A549 (cell line): ENCODE measurements at regions not wholly inside any gene's neighbourhood (a gene's known extent, or its start where the extent isn't known, plus 50 kb on each side); places are given as distances from the start of the nearest gene placed in this dataset.

ENCODE experiments used
- ATAC-seq, 2 experiments: fragments of 200-7000 bp in 1 of 2; fragments of >200 bp in 1 of 2; cut with Nextera tagmentation in 1 of 2; cut with Tn5 transposase in 1 of 2; 3 replicates each; pipeline versions ENCODE4 v1.8.0 to v1.9.1; 2018 to 2020; ENCODE audit warnings: mild to moderate bottlenecking in 1 of 2, moderate library complexity in 1 of 2
- CTCF ChIA-PET: fragments of 300-600 bp; sonication (Branson Sonifier 250); formaldehyde crosslinking; extraction: SDS; loops from one replicate; lab custom pipeline; 2021; ENCODE audit warnings: antibody characterized with exemption, inconsistent platforms; lab: Yijun Ruan, JAX
- POLR2A ChIA-PET: fragments of 350-600 bp; formaldehyde crosslinking; extraction: SDS; loops from one replicate; lab custom pipeline; 2021; ENCODE audit warnings: antibody characterized with exemption, inconsistent platforms; lab: Yijun Ruan, JAX
- DNase-seq, 2 experiments: peaks; one replicate each; pipeline versions ENCODE4 v3.0.0 to v3.0.0-alpha.2; 2011 to 2016; ENCODE audit warnings: low read depth in 1 of 2, low spot score in 1 of 2
- FAIRE-seq: peaks from 2 replicates; lab custom pipeline; 2011; peaks lifted over from hg19 to GRCh38; lab: Jason Lieb, UNC
- H3K27ac ChIP-seq, 2 experiments: fragments of >200 bp; sonication (Bioruptor Twin); formaldehyde crosslinking; 3 replicates each; pipeline ENCODE4 v1.5.1; 2016 to 2017
- H3K4me1 ChIP-seq: fragments of >200 bp; sonication (Bioruptor Twin); formaldehyde crosslinking; 3 replicates; pipeline ENCODE4 v1.6.1; 2016
- H3K4me2 ChIP-seq: fragments of >200 bp; sonication (Bioruptor Twin); formaldehyde crosslinking; 3 replicates; pipeline ENCODE4 v1.6.1; 2016
- H3K4me3 ChIP-seq: fragments of >200 bp; sonication (Bioruptor Twin); formaldehyde crosslinking; 3 replicates; pipeline ENCODE4 v1.5.1; 2016
- H3K9me3 ChIP-seq: fragments of >200 bp; sonication (Bioruptor Twin); formaldehyde crosslinking; 3 replicates; pipeline ENCODE4 v1.6.1; 2016
- BHLHE40 ChIP-seq: IDR thresholded peaks from 2 replicates; pipeline ENCODE4 v1.6.1; 2012; ENCODE audit warnings: low read depth, low read length, inconsistent platforms
- CBX2 ChIP-seq: fragments of 200-600 bp; sonication (generic); IDR thresholded peaks from 2 replicates; pipeline ENCODE4 v1.6.1; 2016; ENCODE audit warnings: low read depth, mild to moderate bottlenecking, borderline replicate concordance
- CHD4 ChIP-seq: fragments of 200-600 bp; sonication (generic); IDR thresholded peaks from 2 replicates; pipeline ENCODE4 v1.6.1; 2016; ENCODE audit warnings: antibody characterized with exemption, mild to moderate bottlenecking, borderline replicate concordance
- CTCF ChIP-seq: fragments of >200 bp; sonication (Bioruptor Twin); formaldehyde crosslinking; IDR thresholded peaks from 3 replicates; pipeline ENCODE4 v1.5.1; 2016
- E2F6 ChIP-seq: IDR thresholded peaks from 2 replicates; pipeline ENCODE4 v1.6.1; 2012; ENCODE audit warnings: low read depth, borderline replicate concordance
- FOSB ChIP-seq: fragments of 250-450 bp; sonication (Bioruptor Pico); IDR thresholded peaks from 2 replicates; pipeline ENCODE4 v1.5.0; 2020; ENCODE audit warnings: mild to moderate bottlenecking, moderate library complexity
- FOXS1 ChIP-seq: fragments of 250-450 bp; sonication (Bioruptor Pico); IDR thresholded peaks from 2 replicates; pipeline ENCODE4 v1.5.0; 2020; ENCODE audit warnings: mild to moderate bottlenecking, moderate library complexity
- GATA3 ChIP-seq: IDR thresholded peaks from 2 replicates; pipeline ENCODE4 v1.6.1; 2012; ENCODE audit warnings: borderline replicate concordance
- HDAC2 ChIP-seq: fragments of 200-600 bp; sonication (generic); IDR thresholded peaks from 2 replicates; pipeline ENCODE4 v1.6.1; 2016
- JUNB ChIP-seq: fragments of >200 bp; sonication (Bioruptor Twin); formaldehyde crosslinking; IDR thresholded peaks from 2 replicates; pipeline ENCODE4 v1.6.1; 2016
- KDM1A ChIP-seq: fragments of 200-600 bp; sonication (generic); IDR thresholded peaks from 2 replicates; pipeline ENCODE4 v1.6.1; 2016; ENCODE audit warnings: low read depth, mild to moderate bottlenecking
- KDM5A ChIP-seq: fragments of 200-600 bp; sonication (generic); IDR thresholded peaks from 2 replicates; pipeline ENCODE4 v1.6.1; 2016; ENCODE audit warnings: antibody characterized with exemption, mild to moderate bottlenecking
- MAFK ChIP-seq: fragments of 450-650 bp; IDR thresholded peaks from 2 replicates; pipeline ENCODE4 v1.6.1; 2014; ENCODE audit not compliant: partially characterized antibody
- PBX3 ChIP-seq: IDR thresholded peaks from 2 replicates; pipeline ENCODE4 v1.6.1; 2012
- RAD21 ChIP-seq, 2 experiments: fragments of >200 bp in 1 of 2; sonication (Bioruptor Twin) in 1 of 2; formaldehyde crosslinking in 1 of 2; IDR thresholded peaks in 1 of 2; conservative IDR thresholded peaks in 1 of 2; 2 replicates in 1 of 2; 3 replicates in 1 of 2; pipeline ENCODE4 v1.6.1; 2012 to 2018; ENCODE audit warnings: inconsistent platforms in 1 of 2
- RARB ChIP-seq: fragments of 250-450 bp; sonication (Bioruptor Pico); IDR thresholded peaks from 2 replicates; pipeline ENCODE4 v1.8.0; 2021; ENCODE audit warnings: mild to moderate bottlenecking, moderate library complexity
- REST ChIP-seq: fragments of 200-600 bp; sonication (generic); IDR thresholded peaks from 2 replicates; pipeline ENCODE4 v1.6.1; 2016; ENCODE audit warnings: antibody characterized with exemption, mild to moderate bottlenecking, moderate library complexity
- SMC3 ChIP-seq: fragments of >200 bp; sonication (Bioruptor Twin); formaldehyde crosslinking; IDR thresholded peaks from 3 replicates; pipeline ENCODE4 v1.6.1; 2018; ENCODE audit warnings: inconsistent platforms
- SREBF2 ChIP-seq: fragments of 450-650 bp; IDR thresholded peaks from 2 replicates; pipeline ENCODE4 v1.6.1; 2014; ENCODE audit warnings: mild to moderate bottlenecking, moderate library complexity
- ZFP36 ChIP-seq: fragments of 450-650 bp; IDR thresholded peaks from 2 replicates; pipeline ENCODE4 v1.6.1; 2014; ENCODE audit warnings: borderline replicate concordance; ENCODE audit not compliant: partially characterized antibody
- WGBS: methylation state at CpG from one replicate; pipeline ENCODE4 v1.1.6; 2017; ENCODE audit errors: missing lambda C conversion rate; 5-methylcytosine and 5-hydroxymethylcytosine counted together

GRCh38 chr21:28554660-28555475 is 437.8 kb downstream of the LTN1 start:
- ChIA-PET POLR2A (no interaction called here), CTCF (no interaction called here)
- DNase-seq (no peak), FAIRE-seq (no peak), ATAC-seq (no peak)
- Histone ChIP-seq H3K27ac (no peak overlapping the region), H3K4me2 (no peak overlapping the region), H3K4me1 (no peaks in the 10 kb centered on the region), H3K9me3 (no peaks in the 10 kb centered on the region), H3K4me3 (no peak overlapping the region)
- WGBS, result 13% methylated on average over 4 of the region's 10 CpGs
- TF ChIP-seq HDAC2, result no peak
- no peak for TF ChIP-seq SREBF2
- TF ChIP-seq KDM5A, result no peak
- TF ChIP-seq MAFK, result no peak
- no peak for TF ChIP-seq FOXS1 (CRISPR knock-in tag)
- no peak for TF ChIP-seq BHLHE40
- no peak for TF ChIP-seq ZFP36
- TF ChIP-seq KDM1A, result no peak
- TF ChIP-seq JUNB, result no peak
- no peak for TF ChIP-seq REST

- FAIRE-seq (no peak), DNase-seq (no peak), ATAC-seq (no peak)
- 26% methylated on average over 2 of the region's 2 CpGs for WGBS
- no peak overlapping the region for H3K27ac ChIP-seq
- no peak overlapping the region for H3K4me2 ChIP-seq
- CTCF ChIA-PET, result no interaction called here
- no peak overlapping the region for H3K4me3 ChIP-seq
- TF ChIP-seq KDM5A (no peak), E2F6 (no peak), GATA3 (no peak), JUNB (no peak), CTCF (no peak), RAD21 (conservative IDR thresholded peaks at IDR 0.05 in 1 of 2, IDR thresholded peaks at IDR 0.05 in 1 of 2) (no peak), FOXS1 (CRISPR knock-in tag) (no peak), FOSB (no peak), PBX3 (no peak), CBX2 (no peak), REST (no peak), RARB (CRISPR knock-in tag) (no peak), SMC3 (no peak), CHD4 (no peak)
- POLR2A ChIA-PET, result no interaction called here
- no peaks in the 10 kb centered on the region for H3K9me3 ChIP-seq
- H3K4me1 ChIP-seq, result no peaks in the 10 kb centered on the region
Observed at GRCh38 chr21:28550057-28550825, 442.4 kb downstream of the LTN1 start.
